Endothelial cell of umbilical vein (primary cell): ENCODE measurements at regions not wholly inside any gene's neighbourhood (a gene's known extent, or its start where the extent isn't known, plus 50 kb on each side); places are given as distances from the start of the nearest gene placed in this dataset.

Experiments used
- BruUV-seq: library from RNA; stranded (reverse); fragments of 400-500 nt; replicated peaks from 2 replicates; lab custom pipeline; 2021; lab: Mats Ljungman, UMichigan
- CTCF ChIA-PET: fragments of 300-600, 350-600 bp; sonication (Branson Sonifier 250); formaldehyde crosslinking; loops from one replicate; lab custom pipeline; 2021; ENCODE audit warnings: antibody characterized with exemption, inconsistent platforms; lab: Charles Lee
- POLR2A ChIA-PET: fragments of 300-600, 350-600 bp; sonication (Branson Sonifier 250); formaldehyde crosslinking; loops from one replicate; lab custom pipeline; 2021; ENCODE audit warnings: antibody characterized with exemption, inconsistent platforms; lab: Charles Lee
- DNase-seq: peaks from one replicate; pipeline ENCODE4 v3.0.0-alpha.2; 2011; ENCODE audit warnings: low read depth, low spot score
- FAIRE-seq: peaks from 2 replicates; lab custom pipeline; 2011; peaks lifted over from hg19 to GRCh38; lab: Jason Lieb, UNC
- H2AFZ ChIP-seq: 2 replicates; pipeline ENCODE4 v1.6.0; 2012; ENCODE audit warnings: low read depth, low read length, control low read depth, inconsistent platforms
- H3K27ac ChIP-seq: 2 replicates; pipeline ENCODE4 v1.5.1; 2011; ENCODE audit warnings: low read depth, mild to moderate bottlenecking, control low read depth, low read length, moderate library complexity; ENCODE audit not compliant: insufficient read depth
- H3K27me3 ChIP-seq, 2 experiments: 2 replicates each; pipeline versions ENCODE4 v1.6.0 to v1.6.1; 2011; ENCODE audit warnings: low read length in 2 of 2, mixed read lengths in 1 of 2; ENCODE audit not compliant: control insufficient read depth in 2 of 2, insufficient read depth in 2 of 2
- H3K36me3 ChIP-seq, 2 experiments: 2 replicates in 1 of 2; 3 replicates in 1 of 2; pipeline ENCODE4 v1.5.1; 2011; ENCODE audit warnings: low read length in 2 of 2, mild to moderate bottlenecking in 1 of 2, moderate library complexity in 1 of 2; ENCODE audit not compliant: control insufficient read depth in 2 of 2, insufficient read depth in 2 of 2; ENCODE audit errors: extremely low read depth in 1 of 2
- H3K4me1 ChIP-seq: 3 replicates; pipeline ENCODE4 v1.5.1; 2011; ENCODE audit warnings: mild to moderate bottlenecking, low read length; ENCODE audit not compliant: control insufficient read depth, insufficient read depth; ENCODE audit errors: extremely low read depth
- H3K4me2 ChIP-seq: 2 replicates; pipeline ENCODE4 v1.6.1; 2011; ENCODE audit warnings: low read length, control low read depth, mixed read lengths; ENCODE audit not compliant: insufficient read depth
- H3K4me3 ChIP-seq, 3 experiments: fragments of 200-600 bp in 1 of 3; sonication (generic), shearing (Covaris generic) in 1 of 3; replicated peaks in 1 of 3; 2 replicates each; pipeline ENCODE4 v1.5.1; 2011 to 2016; ENCODE audit warnings: control low read depth in 3 of 3, low read length in 3 of 3, mild to moderate bottlenecking in 2 of 3, inconsistent platforms in 1 of 3, low read depth in 1 of 3, moderate library complexity in 1 of 3; ENCODE audit not compliant: insufficient read depth in 1 of 3
- H3K79me2 ChIP-seq: 2 replicates; pipeline ENCODE4 v1.6.0; 2012; ENCODE audit warnings: low read length, inconsistent platforms; ENCODE audit not compliant: control insufficient read depth, insufficient read depth
- H3K9ac ChIP-seq: replicated peaks from 2 replicates; pipeline ENCODE3; 2011; ENCODE audit warnings: low read length, control low read depth; ENCODE audit not compliant: insufficient read depth; ENCODE audit errors: extremely low read depth
- H3K9me1 ChIP-seq: replicated peaks from 3 replicates; pipeline ENCODE4 v1.6.0; 2011; ENCODE audit warnings: mild to moderate bottlenecking, low read length; ENCODE audit not compliant: control insufficient read depth, insufficient read depth; ENCODE audit errors: extremely low read depth
- H3K9me3 ChIP-seq: replicated peaks from 2 replicates; pipeline ENCODE4 v1.5.1; 2012; ENCODE audit warnings: low read length, inconsistent platforms; ENCODE audit not compliant: control insufficient read depth, insufficient read depth
- H4K20me1 ChIP-seq: replicated peaks from 2 replicates; pipeline ENCODE3; 2011; ENCODE audit warnings: mild to moderate bottlenecking, low read length; ENCODE audit not compliant: control insufficient read depth, insufficient read depth; ENCODE audit errors: extremely low read depth
- EZH2 ChIP-seq: IDR thresholded peaks from 2 replicates; pipeline ENCODE4 v1.6.1; 2012; ENCODE audit warnings: borderline replicate concordance, low read depth, mild to moderate bottlenecking, moderate library complexity, low read length, inconsistent platforms; ENCODE audit not compliant: severe bottlenecking
- FOS ChIP-seq: IDR thresholded peaks from 2 replicates; pipeline ENCODE4 v1.6.1; 2011; ENCODE audit warnings: mild to moderate bottlenecking, low read length, moderate library complexity, borderline replicate concordance; ENCODE audit not compliant: insufficient read depth
- GATA2 ChIP-seq: IDR thresholded peaks from 2 replicates; pipeline ENCODE4 v1.7.0; 2011; ENCODE audit warnings: low read depth, mild to moderate bottlenecking, moderate library complexity, mixed read lengths, low read length; ENCODE audit not compliant: insufficient read length, insufficient read depth
- JUN ChIP-seq: IDR thresholded peaks from 2 replicates; pipeline ENCODE4 v1.6.1; 2011; ENCODE audit warnings: borderline replicate concordance, low read depth; ENCODE audit not compliant: insufficient read length, insufficient read depth
- MAX ChIP-seq: IDR thresholded peaks from 2 replicates; pipeline ENCODE4 v1.6.1; 2011; ENCODE audit not compliant: insufficient read depth, insufficient read length
- MYC ChIP-seq: IDR thresholded peaks from one replicate; pipeline ENCODE4 v1.6.1; 2011; ENCODE audit warnings: mild to moderate bottlenecking, low read depth, low read length
- POLR2A ChIP-seq: IDR thresholded peaks from 2 replicates; pipeline ENCODE4 v1.6.1; 2012; ENCODE audit warnings: low read depth, mild to moderate bottlenecking, control low read depth, low read length
- POLR2AphosphoS5 ChIP-seq: IDR thresholded peaks from 2 replicates; pipeline ENCODE4 v1.6.1; 2012; ENCODE audit warnings: low read depth, mild to moderate bottlenecking, control low read depth, low read length, moderate library complexity; ENCODE audit not compliant: insufficient read depth
- dilution Hi-C: fragments of 300-500 bp; cut with MboI; formaldehyde crosslinking; loops from one replicate; pipeline ENCODE4 v1.15.0; 2019; ENCODE audit warnings: low sequenced_read_pairs; ENCODE audit not compliant: extremely low pct_ligation_motif_present
- intact Hi-C: fragments of 100-400 bp; cut with micrococcal nuclease; formaldehyde crosslinking; loops from one replicate; pipeline ENCODE4 v1.10.0; 2022
- TF ChIP-seq, protein P1 (sequence below), 2 donors: IDR thresholded peaks; 1 replicate in 1 of 2; 2 replicates in 1 of 2; pipeline ENCODE4 v1.5.1; 2011; ENCODE audit warnings: low read length in 2 of 2, mild to moderate bottlenecking in 2 of 2, moderate library complexity in 2 of 2, control low read depth in 1 of 2, inconsistent platforms in 1 of 2, low read depth in 1 of 2; ENCODE audit not compliant: insufficient read depth in 1 of 2; ENCODE audit errors: extremely low read depth in 1 of 2

GRCh38 chr2:181384923-181385322 lies 72.3 kb upstream of the ITGA4 start:
- dilution Hi-C loops: no loop called here
- no peaks in the 10 kb centered on the region for H3K9me1 ChIP-seq

More at GRCh38 chr2:181384923-181385322, 72.3 kb upstream of the ITGA4 start:
- no peak overlapping the region for H3K27ac ChIP-seq
- intact Hi-C loops: no loop called here
- ChIA-PET POLR2A (no interaction called here), CTCF (no interaction called here)
- H3K4me1 ChIP-seq: no peaks in the 10 kb centered on the region
- no peak overlapping the region for H3K4me3 ChIP-seq
- BruUV-seq: no TSS peak
- no peak overlapping the region for H2AFZ ChIP-seq
- H3K79me2 ChIP-seq: no peaks in the 10 kb centered on the region
- TF ChIP-seq GATA2 (no peak), POLR2A (no peak), MAX (no peak), EZH2 (no peak), FOS (no peak), POLR2AphosphoS5 (no peak), MYC (no peak), JUN (no peak)
- TF ChIP-seq, protein P1, sequence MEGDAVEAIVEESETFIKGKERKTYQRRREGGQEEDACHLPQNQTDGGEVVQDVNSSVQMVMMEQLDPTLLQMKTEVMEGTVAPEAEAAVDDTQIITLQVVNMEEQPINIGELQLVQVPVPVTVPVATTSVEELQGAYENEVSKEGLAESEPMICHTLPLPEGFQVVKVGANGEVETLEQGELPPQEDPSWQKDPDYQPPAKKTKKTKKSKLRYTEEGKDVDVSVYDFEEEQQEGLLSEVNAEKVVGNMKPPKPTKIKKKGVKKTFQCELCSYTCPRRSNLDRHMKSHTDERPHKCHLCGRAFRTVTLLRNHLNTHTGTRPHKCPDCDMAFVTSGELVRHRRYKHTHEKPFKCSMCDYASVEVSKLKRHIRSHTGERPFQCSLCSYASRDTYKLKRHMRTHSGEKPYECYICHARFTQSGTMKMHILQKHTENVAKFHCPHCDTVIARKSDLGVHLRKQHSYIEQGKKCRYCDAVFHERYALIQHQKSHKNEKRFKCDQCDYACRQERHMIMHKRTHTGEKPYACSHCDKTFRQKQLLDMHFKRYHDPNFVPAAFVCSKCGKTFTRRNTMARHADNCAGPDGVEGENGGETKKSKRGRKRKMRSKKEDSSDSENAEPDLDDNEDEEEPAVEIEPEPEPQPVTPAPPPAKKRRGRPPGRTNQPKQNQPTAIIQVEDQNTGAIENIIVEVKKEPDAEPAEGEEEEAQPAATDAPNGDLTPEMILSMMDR (IDR thresholded peaks at IDR 0.05; ENCODE audit: extremely low read depth in 1 of 2, insufficient read depth in 1 of 2, low read depth in 1 of 2, low read length in 2 of 2): no peak
- no peaks in the 10 kb centered on the region for H3K9me3 ChIP-seq
- H3K4me2 ChIP-seq: no peak overlapping the region
- H3K27me3 ChIP-seq: peaks cover 0 to 2% of the 10 kb centered on the region in 2 experiments
- no peaks in the 10 kb centered on the region for H4K20me1 ChIP-seq
- FAIRE-seq (no peak), DNase-seq (no peak)
- no peaks in the 10 kb centered on the region for H3K36me3 ChIP-seq
- H3K9ac ChIP-seq: no peak overlapping the region
